ENCODE measurements at regions not wholly inside any gene's neighbourhood (a gene's known extent, or its start where the extent isn't known, plus 50 kb on each side); places are given as distances from the start of the nearest gene placed in this dataset.

GRCh38 chr5:63124266-63124665 lies 545.6 kb downstream of the LRRC70 start:
- Histone ChIP-seq H3K9me3 (ENCODE audit: insufficient read depth, low read length) (no peaks in the 10 kb centered on the region), H3K4me2 (ENCODE audit: low read length) (no peak overlapping the region), H3K4me1 (ENCODE audit: low read length) (peaks cover 3% of the 10 kb centered on the region; the same call in 1 of the 2 replicates), H3K27me3 (ENCODE audit: low read depth, low read length) (no peaks in the 10 kb centered on the region), H3K4me3 (ENCODE audit: low read length) (no peak overlapping the region), H3K79me2 (ENCODE audit: low read length) (no peaks in the 10 kb centered on the region), H3K27ac (ENCODE audit: low read length) (no peak overlapping the region), H3K9ac (ENCODE audit: low read length) (no peak overlapping the region), H4K20me1 (ENCODE audit: insufficient read depth, low read length) (no peaks in the 10 kb centered on the region), H2AFZ (ENCODE audit: low read depth, low read length) (no peak overlapping the region), H3K36me3 (replicated peaks; ENCODE audit: low read depth, low read length) (no peaks in the 10 kb centered on the region)
- no peak for TF ChIP-seq CTCF (IDR thresholded peaks at IDR 0.05; ENCODE audit: low read depth, low read length)
- no peak for TF ChIP-seq EZH2phosphoT487 (IDR thresholded peaks at IDR 0.05; ENCODE audit: low read depth)

- no peaks in the 10 kb centered on the region for H3K79me2 ChIP-seq (ENCODE audit: low read length)
- H3K4me1 ChIP-seq (ENCODE audit: low read length): no peaks in the 10 kb centered on the region
- H3K27me3 ChIP-seq (ENCODE audit: low read depth, low read length): no peaks in the 10 kb centered on the region
- H3K9me3 ChIP-seq (ENCODE audit: insufficient read depth, low read length): no peaks in the 10 kb centered on the region
- no peak overlapping the region for H3K4me3 ChIP-seq (ENCODE audit: low read length)
- H3K4me2 ChIP-seq (ENCODE audit: low read length): no peak overlapping the region
- TF ChIP-seq CTCF (IDR thresholded peaks at IDR 0.05; ENCODE audit: low read depth, low read length) (no peak), EZH2phosphoT487 (IDR thresholded peaks at IDR 0.05; ENCODE audit: low read depth) (no peak)
- no peak overlapping the region for H2AFZ ChIP-seq (ENCODE audit: low read depth, low read length)
- no peaks in the 10 kb centered on the region for H4K20me1 ChIP-seq (ENCODE audit: insufficient read depth, low read length)
- no peak overlapping the region for H3K9ac ChIP-seq (ENCODE audit: low read length)
- H3K27ac ChIP-seq (ENCODE audit: low read length): no peak overlapping the region
- H3K36me3 ChIP-seq (replicated peaks; ENCODE audit: low read depth, low read length): no peaks in the 10 kb centered on the region
These were observed 542.9 kb downstream of the LRRC70 start for GRCh38 chr5:63121471-63121870.

- Histone ChIP-seq H3K4me2 (ENCODE audit: low read length) (no peak overlapping the region), H3K27me3 (ENCODE audit: low read depth, low read length) (no peaks in the 10 kb centered on the region), H3K79me2 (ENCODE audit: low read length) (no peaks in the 10 kb centered on the region), H3K9me3 (ENCODE audit: insufficient read depth, low read length) (no peaks in the 10 kb centered on the region), H3K4me3 (ENCODE audit: low read length) (no peak overlapping the region), H3K27ac (ENCODE audit: low read length) (no peak overlapping the region), H3K4me1 (ENCODE audit: low read length) (no peaks in the 10 kb centered on the region), H3K9ac (ENCODE audit: low read length) (no peak overlapping the region), H2AFZ (ENCODE audit: low read depth, low read length) (no peak overlapping the region), H4K20me1 (ENCODE audit: insufficient read depth, low read length) (no peaks in the 10 kb centered on the region), H3K36me3 (replicated peaks; ENCODE audit: low read depth, low read length) (no peaks in the 10 kb centered on the region)
- TF ChIP-seq EZH2phosphoT487 (IDR thresholded peaks at IDR 0.05; ENCODE audit: low read depth): no peak
- TF ChIP-seq CTCF (IDR thresholded peaks at IDR 0.05; ENCODE audit: low read depth, low read length): no peak
These were observed 539.6 kb downstream of the LRRC70 start for GRCh38 chr5:63118221-63118620.

- Histone ChIP-seq H3K9me3 (ENCODE audit: insufficient read depth, low read length) (no peaks in the 10 kb centered on the region), H3K4me3 (ENCODE audit: low read length) (no peak overlapping the region), H3K27me3 (ENCODE audit: low read depth, low read length) (no peaks in the 10 kb centered on the region), H2AFZ (ENCODE audit: low read depth, low read length) (no peak overlapping the region), H3K27ac (ENCODE audit: low read length) (no peak overlapping the region), H3K79me2 (ENCODE audit: low read length) (no peaks in the 10 kb centered on the region), H3K36me3 (replicated peaks; ENCODE audit: low read depth, low read length) (no peaks in the 10 kb centered on the region), H4K20me1 (ENCODE audit: insufficient read depth, low read length) (no peaks in the 10 kb centered on the region), H3K4me1 (ENCODE audit: low read length) (no peaks in the 10 kb centered on the region), H3K4me2 (ENCODE audit: low read length) (no peak overlapping the region), H3K9ac (ENCODE audit: low read length) (no peak overlapping the region)
- no peak for TF ChIP-seq CTCF (IDR thresholded peaks at IDR 0.05; ENCODE audit: low read depth, low read length)
- no peak for TF ChIP-seq EZH2phosphoT487 (IDR thresholded peaks at IDR 0.05; ENCODE audit: low read depth)
These were observed 533.3 kb downstream of the LRRC70 start for GRCh38 chr5:63111891-63112290.
